NCI-H2029 treated with DMSO at 0.1 percent for 48 hours (cell line): ENCODE measurements at regions not wholly inside any gene's neighbourhood (a gene's known extent, or its start where the extent isn't known, plus 50 kb on each side); places are given as distances from the start of the nearest gene placed in this dataset.

ENCODE experiments used
- DNase-seq: peaks from one replicate; lab custom pipeline; 2025; lab: John Stamatoyannopoulos, UW

DNA sequence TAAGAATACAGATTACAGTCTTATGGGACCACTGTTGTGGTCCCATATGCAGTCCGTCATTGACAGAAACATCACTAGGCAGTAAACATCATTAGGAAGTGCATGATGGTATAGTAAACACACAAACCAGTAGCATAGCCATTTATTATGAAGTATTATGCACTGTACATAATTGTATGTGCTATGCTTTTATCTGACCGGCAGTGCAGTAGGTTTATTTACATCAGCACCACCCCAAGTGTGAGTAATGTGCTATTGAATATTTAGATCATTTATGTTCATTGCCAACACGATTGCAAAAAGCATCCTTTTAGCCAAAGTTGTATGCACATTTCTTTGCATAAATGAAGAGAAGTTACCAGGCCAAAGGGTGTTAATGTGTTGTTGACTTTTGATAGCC lies 531.6 kb upstream of the TBX3 start:
- DNase-seq: no peak

DNA sequence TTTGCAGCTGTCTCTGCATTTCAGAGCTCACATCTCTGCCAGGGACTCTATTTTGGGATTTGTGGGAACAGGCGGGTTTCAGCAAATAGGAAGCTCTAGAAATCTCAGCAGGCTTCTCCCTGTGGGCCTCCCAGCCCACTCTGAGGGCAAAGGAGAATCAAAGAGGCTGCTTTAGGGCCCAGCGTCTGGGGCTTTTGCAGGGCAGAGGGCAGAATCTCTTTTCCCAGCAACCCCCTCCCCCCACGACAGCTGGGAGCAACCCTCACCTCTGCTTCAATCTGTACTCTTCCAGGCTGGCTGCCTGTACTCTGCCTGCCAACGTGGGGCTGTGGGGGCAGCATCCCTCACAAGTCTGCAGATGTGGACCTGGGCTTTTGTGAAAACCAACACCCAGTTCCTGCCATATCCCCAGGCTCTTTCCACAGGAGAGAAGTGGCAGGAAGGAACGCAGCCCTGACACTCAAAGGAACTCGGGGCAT lies 529.6 kb upstream of the TBX3 start:
- DNase-seq: no peak

DNA sequence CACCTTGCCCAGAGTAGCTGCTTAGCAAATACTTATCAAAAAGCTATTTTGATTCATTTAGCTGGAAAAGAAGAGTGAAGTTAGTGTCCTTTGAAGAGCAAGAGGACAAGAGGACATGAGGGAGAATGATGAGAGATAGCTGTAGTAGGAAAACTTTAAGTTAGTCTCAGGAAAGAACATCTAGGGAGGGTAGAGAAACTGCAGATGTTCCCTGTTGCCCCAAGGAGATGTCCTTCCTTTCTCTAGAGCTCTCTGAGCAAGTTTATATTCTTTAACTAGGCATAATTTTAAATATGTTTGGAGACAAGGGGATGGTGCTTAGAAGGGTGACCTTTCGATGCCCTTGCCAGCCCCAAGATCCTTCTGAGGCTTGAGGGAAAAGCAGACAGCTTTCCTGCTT lies 529.1 kb upstream of the TBX3 start:
- DNase-seq: no peak

DNA sequence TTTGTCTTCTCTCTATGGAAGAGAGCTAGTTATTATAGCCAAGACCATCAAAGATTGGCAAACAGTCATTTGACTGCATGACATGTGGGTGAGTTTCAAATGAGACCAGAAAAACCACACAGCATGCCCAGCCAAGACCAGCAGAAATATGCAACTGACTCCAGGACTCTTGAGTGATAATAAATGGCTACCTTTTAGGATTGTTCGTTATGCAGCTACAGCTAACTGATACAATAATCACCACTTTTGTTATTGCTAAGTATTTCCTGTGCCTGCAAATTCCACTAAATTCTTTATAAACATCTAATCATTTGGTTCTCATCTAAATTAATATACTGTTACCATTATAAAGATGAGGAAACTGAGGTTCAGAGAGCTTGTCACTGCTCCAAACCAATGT lies 528.4 kb upstream of the TBX3 start:
- DNase-seq: no peak

DNA sequence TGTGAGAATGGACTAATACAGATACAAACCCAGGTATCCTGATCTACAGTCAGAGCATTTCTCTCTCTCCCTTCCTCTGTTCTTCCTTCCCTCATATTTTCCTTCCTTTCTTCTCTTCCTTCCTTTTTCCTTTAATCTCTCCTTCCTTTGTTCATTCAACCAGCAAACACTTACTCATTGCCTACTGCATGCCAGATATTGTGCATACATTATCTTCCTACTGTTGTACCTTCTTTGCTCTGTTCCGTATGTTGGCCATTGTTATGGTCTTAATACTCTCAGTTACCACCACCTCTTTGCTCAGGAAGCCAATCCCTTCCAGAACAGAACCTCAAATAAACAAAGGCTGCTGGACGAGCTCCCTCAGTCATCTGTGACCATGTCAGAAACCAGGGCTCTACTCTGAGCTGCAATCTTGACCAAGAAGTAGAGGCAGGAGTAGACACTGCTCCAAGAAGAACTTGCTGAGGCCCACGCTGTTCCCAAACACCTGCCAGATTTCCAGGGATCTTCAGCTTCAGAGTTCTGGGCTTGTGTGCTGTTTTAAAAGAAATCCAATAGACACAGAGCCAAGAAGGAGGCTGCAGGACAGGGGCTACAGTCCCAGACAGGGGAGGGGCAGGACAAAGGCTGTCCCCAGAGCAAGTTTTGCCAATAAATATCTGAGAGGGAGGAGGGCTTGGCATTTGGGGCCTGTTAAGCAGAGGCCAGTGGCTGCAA lies 526.7 kb upstream of the TBX3 start:
- no peak for DNase-seq

DNA sequence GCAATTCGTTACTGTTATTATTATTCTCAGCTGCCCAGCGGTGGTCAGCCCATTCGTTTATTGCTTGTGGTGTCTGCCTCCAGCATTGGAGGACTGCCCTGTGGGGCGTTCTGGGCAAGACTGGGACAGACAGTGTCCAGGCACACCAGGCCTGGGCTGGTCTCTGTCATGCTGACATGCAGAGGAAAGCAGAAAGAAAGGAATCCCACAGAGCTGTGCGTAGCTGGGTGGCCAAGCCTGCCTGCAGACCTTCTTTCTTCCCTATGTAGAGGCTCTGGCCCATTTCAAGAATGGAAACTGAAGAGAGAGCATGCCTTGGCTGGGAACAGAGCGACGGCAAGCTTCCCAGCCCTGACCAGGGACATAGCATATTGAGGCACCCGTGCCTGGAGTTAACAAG lies 525.3 kb upstream of the TBX3 start:
- DNase-seq: no peak

DNA sequence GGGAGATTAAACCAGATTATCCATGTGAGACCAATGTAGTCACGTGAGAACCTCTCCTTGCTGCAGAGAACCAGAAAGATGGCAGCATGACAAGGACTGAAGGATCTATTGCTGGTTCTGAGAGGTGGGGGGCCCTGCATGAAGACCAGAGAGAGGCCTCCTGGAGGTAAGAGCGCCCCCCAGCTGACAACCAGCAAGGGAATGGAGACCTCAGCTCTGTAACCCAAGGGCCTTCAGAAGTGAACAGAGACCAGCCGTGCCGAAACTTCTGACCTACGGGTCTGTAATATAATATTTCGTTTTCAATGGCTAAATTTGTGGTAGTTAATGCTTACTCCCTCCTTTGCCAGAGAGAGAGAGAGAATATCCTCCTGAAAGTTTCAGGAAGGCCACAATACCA lies 524.1 kb upstream of the TBX3 start:
- DNase-seq: no peak

DNA sequence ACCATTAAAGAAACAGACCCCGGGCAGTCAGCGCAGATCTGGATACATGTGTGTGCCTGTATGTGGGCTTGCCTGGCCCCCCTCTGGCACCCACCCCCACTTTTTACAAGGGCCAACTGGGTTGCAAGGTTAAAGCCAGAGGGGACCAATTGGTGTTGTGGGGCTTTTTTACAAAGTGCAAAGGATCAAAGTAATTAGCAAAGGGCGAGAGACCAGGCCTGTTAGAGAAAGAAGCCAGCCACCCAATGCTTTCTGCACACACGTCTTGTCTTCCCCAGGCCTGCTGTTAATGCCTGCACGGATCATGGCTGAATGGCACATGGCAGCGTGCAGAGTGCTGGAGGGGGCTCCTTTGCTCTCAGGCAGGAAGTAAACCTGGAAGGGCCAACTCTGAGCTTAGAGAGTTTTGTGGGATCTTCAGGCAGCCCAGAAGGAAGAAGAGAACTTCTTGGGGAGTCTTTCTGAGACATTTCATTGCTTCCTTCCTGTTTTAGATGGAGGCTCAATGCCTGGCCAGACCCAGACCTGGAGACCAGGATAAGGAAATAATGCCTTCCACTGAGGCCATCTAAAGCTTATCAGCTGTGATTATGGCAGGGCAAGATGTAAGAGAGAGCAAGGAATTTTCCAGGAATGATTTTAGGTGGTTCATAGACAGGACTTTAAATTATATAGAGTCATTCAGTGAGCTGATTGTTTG lies 523.4 kb upstream of the TBX3 start:
- DNase-seq: no peak

DNA sequence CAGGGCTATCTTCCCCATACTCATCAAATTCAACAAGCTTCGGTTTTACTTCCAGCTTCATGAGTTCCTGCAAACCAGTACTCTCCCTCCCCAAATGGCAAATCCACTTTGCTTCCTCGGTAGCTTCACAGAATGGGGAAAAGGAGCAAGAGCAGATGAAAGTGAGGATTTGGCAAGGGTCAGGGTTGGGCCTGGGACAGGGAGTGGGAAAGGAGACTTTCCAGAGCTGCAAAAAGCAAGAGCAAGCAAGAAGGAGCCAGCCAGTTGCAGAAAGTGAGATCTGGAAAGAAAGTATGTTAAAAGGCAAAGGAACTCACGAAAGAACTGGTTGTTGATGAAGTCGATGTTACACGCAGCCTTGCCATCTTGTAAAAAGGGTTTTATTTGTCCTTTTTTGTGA lies 522.8 kb upstream of the TBX3 start:
- no peak for DNase-seq

DNA sequence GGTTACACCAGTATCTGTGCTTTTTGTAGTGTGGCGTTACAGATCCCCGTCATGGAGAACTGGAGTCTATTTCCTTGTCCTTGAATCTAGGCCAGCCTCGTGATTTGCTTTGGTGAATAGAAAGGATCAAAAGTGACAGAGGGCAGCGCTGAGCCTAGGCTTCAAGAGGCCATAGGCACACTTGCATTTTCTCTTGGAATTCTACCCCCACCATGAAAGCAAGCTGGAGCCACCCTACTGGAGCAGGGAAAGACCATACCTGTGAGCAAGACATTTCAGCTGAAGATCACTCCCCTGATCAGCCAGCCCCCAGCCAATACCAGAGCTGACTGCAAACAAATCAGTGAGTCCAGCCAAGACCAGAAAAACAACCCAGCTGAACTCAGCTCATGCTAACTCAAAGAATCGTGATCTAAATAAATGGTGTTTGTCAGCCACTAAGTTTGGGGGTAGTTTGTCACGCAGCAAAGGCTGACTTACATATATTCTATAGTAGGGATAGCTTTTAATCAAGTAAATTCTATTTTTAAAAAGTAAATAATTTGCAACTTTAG lies 521.9 kb upstream of the TBX3 start:
- no peak for DNase-seq

DNA sequence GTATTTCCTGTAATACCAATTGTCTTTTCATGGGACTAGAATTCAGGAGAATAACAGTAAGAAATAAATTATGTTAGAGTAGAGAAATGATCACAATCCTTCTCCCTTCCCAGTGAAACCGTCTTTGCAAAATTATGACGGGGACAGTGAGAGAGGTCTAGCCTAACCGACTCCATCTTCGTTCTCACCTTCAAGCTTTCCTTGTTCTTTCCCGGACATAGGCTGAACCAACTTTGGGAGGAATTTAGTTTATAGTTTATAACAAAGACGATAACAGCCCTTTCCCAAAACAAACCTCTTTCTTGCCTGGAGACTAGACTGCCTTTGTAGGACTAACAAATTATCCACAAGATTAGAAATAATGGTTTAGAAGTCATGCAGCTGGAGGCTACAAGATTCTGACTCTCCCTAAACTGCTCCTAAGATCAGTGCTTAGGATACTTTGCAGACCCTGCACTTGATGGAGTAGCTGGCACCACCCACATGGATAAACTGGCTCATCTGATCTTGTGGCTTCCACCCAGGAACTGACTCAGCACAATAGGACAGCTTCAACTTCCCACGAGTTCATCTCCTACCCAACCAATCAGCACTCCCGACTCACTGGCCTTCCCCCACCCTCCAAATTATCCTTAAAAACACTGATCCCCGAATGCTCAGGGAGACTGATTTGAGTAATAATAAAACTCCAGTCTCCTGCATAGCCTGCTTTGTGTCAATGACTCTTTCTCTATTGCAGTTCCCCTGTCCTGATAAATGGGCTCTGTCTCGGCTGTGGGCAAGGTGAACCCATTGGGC lies 521.2 kb upstream of the TBX3 start:
- DNase-seq: no peak

DNA sequence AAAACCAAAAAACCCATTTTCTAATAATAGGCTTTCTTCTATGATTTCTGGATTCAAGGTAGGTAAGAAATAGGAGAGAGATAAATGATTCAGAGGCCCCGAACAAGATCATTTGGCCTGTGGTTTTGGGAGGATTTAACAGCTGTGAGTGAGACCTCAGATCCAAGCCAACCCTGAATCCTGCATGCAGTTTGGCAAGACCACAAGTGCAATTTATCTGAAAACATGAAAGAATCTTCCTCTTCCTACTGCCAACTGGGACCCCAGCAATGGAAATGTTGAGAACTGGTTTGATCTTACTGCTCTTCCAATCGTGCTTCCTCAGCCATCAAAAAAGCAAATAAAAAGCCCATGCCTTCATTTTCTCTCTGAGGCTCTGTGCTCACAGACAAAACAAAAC lies 519.7 kb upstream of the TBX3 start:
- DNase-seq: no peak

DNA sequence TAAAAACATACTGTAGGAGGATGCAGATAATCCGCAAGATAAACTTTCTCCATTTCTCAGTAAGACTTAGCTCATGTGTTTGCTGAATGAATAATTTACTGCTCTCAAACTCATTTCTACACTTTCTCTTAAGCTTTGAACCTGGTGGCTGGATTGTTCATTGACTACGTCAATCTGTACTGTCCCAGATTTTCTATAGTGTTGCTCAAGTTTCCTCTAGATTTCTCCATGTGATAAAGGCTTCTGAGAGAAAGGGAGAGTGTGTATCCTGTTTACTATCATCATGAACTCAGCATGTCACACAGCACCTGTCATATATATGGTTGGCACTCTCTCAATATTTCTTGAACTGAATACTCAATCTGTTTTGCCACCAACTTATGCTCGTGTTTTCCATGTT lies 518.0 kb upstream of the TBX3 start:
- no peak for DNase-seq

DNA sequence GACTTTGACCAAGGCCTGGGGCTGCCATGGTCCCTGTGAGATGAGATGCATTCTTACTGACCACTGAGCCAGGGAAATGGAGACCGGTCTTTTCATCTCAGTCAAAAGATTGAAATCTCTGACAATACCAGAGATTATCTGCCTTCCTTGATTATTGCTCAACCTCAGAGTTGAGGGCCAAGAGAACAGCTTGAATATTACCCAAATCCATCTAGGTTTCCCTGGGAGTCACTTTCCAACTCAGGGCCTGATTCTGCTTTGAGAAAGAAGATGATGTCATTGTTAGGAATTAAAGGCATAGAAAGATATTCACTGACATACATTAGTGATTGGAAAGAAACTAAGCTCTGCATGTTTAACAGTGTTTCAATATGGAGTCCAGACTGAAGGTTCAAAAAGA lies 515.9 kb upstream of the TBX3 start:
- DNase-seq: no peak

DNA sequence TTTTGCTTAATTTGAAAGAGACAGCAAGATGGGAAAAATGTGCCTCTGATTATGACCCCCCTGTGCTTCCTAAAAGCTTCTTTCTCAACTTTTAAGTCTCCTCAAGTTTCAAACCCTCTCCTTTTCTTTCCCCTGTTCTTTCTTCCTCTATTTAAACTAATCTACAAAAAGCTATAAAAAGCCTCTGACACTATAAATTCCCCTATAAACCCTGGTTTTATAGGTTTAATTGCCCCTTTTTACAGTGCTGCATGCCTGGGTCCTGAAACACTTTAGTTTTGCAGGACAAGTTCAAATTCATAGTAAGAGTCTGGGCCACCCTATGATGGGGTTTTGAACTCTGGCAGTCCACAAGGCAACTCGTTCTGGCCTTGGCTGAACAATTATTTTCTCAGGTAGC lies 510.9 kb upstream of the TBX3 start:
- no peak for DNase-seq

DNA sequence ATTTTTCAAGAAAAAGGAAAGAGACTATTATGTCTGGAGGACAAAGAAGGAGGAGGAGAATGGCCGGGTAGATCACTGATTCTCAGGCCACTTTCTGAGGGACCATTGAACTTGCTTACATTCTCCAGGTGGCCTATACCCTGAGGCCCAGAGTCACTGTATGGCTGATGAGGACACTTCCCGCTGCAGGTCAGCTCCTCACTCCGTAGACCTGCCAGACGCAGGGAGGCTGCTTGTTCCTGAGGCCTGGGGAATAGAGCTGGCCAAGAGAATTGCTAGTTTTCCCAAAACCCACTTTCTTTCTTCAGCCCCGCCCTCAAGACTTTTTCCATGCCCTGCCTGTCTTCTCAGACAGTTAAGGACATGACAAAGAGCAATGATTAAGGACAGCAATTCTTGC lies 510.5 kb upstream of the TBX3 start:
- no peak for DNase-seq

DNA sequence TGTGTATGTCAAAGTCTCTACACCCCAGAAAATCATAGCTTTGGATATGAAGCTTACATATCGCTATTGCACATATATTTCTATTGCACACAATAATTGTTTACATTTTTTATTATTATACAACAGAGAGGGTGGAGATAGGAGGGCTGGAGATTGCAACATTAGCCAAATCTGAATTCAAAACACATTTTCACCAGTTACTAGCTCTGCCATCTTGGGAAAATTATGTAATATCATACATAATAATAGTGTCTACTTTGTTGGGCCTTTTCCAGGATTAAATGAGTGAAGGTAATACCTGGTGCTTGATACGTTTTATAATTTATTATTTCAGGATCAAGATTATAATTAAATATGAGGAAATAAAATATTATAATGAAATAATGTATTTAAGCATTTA lies 507.4 kb upstream of the TBX3 start:
- no peak for DNase-seq

DNA sequence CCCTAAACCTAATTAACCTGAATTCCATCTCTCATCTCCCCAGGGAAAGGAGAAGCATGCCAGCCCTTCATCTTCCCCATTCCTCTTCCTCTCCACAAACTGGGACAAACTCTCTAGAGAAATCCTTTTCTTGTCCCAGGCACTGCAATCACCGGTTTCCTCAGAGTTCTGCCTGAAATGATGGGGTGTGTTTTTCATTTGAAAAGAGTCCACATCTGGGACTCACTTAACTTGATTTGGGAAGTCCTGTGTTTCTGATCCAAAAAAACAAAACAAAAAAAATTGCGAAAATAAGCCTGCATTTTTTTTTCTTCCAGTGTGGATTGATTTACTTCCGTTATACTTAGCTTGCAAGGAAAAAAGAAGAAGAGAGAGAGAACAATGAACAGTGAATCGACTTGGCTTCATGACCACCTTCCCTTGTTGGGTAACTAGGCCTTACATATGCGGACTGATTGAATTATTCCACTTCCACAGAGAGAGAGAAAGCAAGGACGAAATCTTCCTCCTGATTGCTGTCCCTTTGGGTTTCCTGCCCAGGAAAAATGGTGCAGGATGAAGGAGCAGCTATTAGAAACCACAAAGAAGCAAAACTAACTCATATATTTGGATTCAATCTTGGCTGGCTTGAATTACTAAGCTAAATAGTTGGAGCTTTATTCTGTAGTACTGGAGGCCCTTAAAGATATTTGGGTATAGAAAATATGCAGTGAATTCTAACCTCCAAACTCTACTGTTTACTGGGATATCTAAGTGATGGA lies 506.2 kb upstream of the TBX3 start:
- no peak for DNase-seq

DNA sequence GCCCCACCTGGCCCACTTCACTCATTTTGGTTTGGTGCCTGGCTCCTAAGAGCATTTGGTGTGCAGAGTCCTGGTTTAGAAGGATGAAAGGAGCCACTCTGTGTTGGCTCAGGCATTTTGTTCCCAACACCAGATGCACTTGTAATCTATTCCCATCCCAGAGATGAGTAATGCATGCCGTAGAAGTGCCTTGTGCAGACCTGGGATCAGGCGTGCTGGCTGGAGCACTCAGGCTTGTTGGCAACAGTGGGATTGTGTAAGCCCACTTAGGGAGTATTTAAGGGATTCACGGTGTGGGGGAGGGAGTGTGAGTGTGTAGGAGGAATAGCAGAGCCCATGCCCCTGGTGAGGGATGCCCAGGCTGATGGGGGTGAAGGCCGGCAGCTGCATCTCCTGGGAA lies 501.5 kb upstream of the TBX3 start:
- no peak for DNase-seq

DNA sequence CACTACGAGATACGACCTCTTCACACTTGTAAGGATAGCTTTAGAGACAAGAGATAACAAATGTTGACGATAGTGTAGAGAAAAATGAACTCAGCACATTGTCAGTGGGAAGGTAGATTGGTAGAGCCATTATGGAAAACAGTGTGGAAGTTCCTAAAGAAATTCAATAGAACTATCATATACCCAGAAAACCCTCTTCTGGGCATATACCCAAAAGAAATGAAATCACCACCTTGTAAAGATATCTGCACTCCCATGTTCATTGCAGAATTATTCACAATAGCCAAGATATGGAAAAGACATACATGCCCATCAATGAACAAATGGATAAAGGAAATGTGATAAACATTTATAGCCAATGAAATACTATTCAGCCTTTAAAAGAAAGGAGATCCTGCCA lies 499.8 kb upstream of the TBX3 start:
- no peak for DNase-seq

DNA sequence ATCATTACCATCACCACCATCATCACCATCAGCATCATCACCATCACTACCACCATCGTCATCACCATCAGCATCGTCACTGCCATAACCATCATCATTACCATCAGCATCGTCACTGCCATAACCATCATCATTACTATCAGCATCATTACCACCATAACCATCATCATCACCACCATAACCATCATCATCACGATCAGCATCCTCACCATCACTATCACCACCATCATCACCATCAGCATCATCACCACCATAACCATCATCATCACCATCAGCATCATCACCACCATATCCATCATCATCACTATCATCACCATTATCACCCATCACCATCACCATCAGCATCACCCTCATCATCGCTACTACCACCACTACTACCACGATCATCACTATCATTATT lies 493.9 kb upstream of the TBX3 start:
- DNase-seq: no peak
